Skeletal muscle tissue (tissue), 3 donors: ENCODE measurements at regions not wholly inside any gene's neighbourhood (a gene's known extent, or its start where the extent isn't known, plus 50 kb on each side); places are given as distances from the start of the nearest gene placed in this dataset.
A peak's percentile ranks its signal among the peaks of the same experiment; 100 is the strongest.

ENCODE experiments used
- H3K27ac ChIP-seq: one replicate; pipeline ENCODE4 v1.7.0; 2013; ENCODE audit warnings: mild to moderate bottlenecking, low read depth, low read length, inconsistent platforms
- H3K27me3 ChIP-seq, 3 donors: one replicate each; pipeline ENCODE4 v1.7.0; 2013; ENCODE audit warnings: low read length in 3 of 3; ENCODE audit not compliant: control insufficient read depth in 3 of 3, insufficient read depth in 3 of 3
- H3K36me3 ChIP-seq, 3 donors: one replicate each; pipeline ENCODE4 v1.7.0; 2013; ENCODE audit warnings: low read length in 3 of 3; ENCODE audit not compliant: control insufficient read depth in 3 of 3, insufficient read depth in 3 of 3
- H3K4me1 ChIP-seq, 3 donors: one replicate each; pipeline ENCODE4 v1.7.0; 2013; ENCODE audit warnings: low read length in 3 of 3, mild to moderate bottlenecking in 3 of 3; ENCODE audit not compliant: control insufficient read depth in 3 of 3, insufficient read depth in 3 of 3
- H3K4me3 ChIP-seq, 3 donors: one replicate each; pipeline ENCODE4 v1.7.0; 2013; ENCODE audit warnings: low read length in 3 of 3
- H3K9ac ChIP-seq, 3 donors: one replicate each; pipeline ENCODE4 v1.7.0; 2013; ENCODE audit warnings: low read length in 3 of 3, mild to moderate bottlenecking in 3 of 3, moderate library complexity in 2 of 3, low read depth in 1 of 3
- H3K9me3 ChIP-seq, 3 donors: one replicate each; pipeline ENCODE4 v1.7.0; 2013; ENCODE audit warnings: low read length in 3 of 3; ENCODE audit not compliant: control insufficient read depth in 3 of 3
- donor health status: Osteomylitis.

- no peaks in the 10 kb centered on the region for H3K9me3 ChIP-seq
- no peak overlapping the region for H3K9ac ChIP-seq
- no peaks in the 10 kb centered on the region for H3K27me3 ChIP-seq
- peaks cover 0 to 15% (median 6%) of the 10 kb centered on the region in 3 donors for H3K4me1 ChIP-seq
- no peak overlapping the region for H3K4me3 ChIP-seq
- no peaks in the 10 kb centered on the region for H3K36me3 ChIP-seq
- H3K27ac ChIP-seq, result peak overlapping the region; percentile 39
Measured at GRCh38 chr5:40405230-40405629, 274.5 kb upstream of the PTGER4 start.

GRCh38 chr5:40404613-40405012 lies 275.1 kb upstream of the PTGER4 start:
- H3K4me3 ChIP-seq, result no peak overlapping the region
- no peak overlapping the region for H3K27ac ChIP-seq
- H3K27me3 ChIP-seq, result no peaks in the 10 kb centered on the region

GRCh38 chr5:40402007-40402364 lies 277.7 kb upstream of the PTGER4 start:
- Histone ChIP-seq H3K4me3 (no peak overlapping the region), H3K36me3 (no peaks in the 10 kb centered on the region), H3K27ac (no peak overlapping the region), H3K4me1 (peaks cover 0 to 6% (median 5%) of the 10 kb centered on the region in 3 donors), H3K27me3 (no peaks in the 10 kb centered on the region), H3K9ac (no peak overlapping the region), H3K9me3 (no peaks in the 10 kb centered on the region)

More at GRCh38 chr5:40404613-40405012, 275.1 kb upstream of the PTGER4 start:
- H3K4me1 ChIP-seq, result peaks cover 0 to 11% (median 5%) of the 10 kb centered on the region in 3 donors
- no peaks in the 10 kb centered on the region for H3K9me3 ChIP-seq
- no peaks in the 10 kb centered on the region for H3K36me3 ChIP-seq
- H3K9ac ChIP-seq, result no peak overlapping the region

- no peaks in the 10 kb centered on the region for H3K27me3 ChIP-seq
- peaks cover 0 to 5% (median 0%) of the 10 kb centered on the region in 3 donors for H3K4me1 ChIP-seq
- no peaks in the 10 kb centered on the region for H3K9me3 ChIP-seq
- no peak overlapping the region for H3K4me3 ChIP-seq
- H3K36me3 ChIP-seq, result no peaks in the 10 kb centered on the region
- no peak overlapping the region for H3K27ac ChIP-seq
- no peak overlapping the region for H3K9ac ChIP-seq
Measured at GRCh38 chr5:40401284-40402006, 278.3 kb upstream of the PTGER4 start.

- no peak overlapping the region for H3K27ac ChIP-seq
- no peak overlapping the region for H3K4me3 ChIP-seq
- no peaks in the 10 kb centered on the region for H3K27me3 ChIP-seq
- no peaks in the 10 kb centered on the region for H3K36me3 ChIP-seq
- H3K9me3 ChIP-seq, result no peaks in the 10 kb centered on the region
- peaks cover 0 to 5% (median 0%) of the 10 kb centered on the region in 3 donors for H3K4me1 ChIP-seq
- H3K9ac ChIP-seq, result no peak overlapping the region
Measured at GRCh38 chr5:40400245-40400644, 279.5 kb upstream of the PTGER4 start.

- Histone ChIP-seq H3K9me3 (no peaks in the 10 kb centered on the region), H3K9ac (no peak overlapping the region), H3K27ac (no peak overlapping the region), H3K36me3 (no peaks in the 10 kb centered on the region), H3K27me3 (no peaks in the 10 kb centered on the region), H3K4me1 (peaks cover 0 to under 1% (median 0%) of the 10 kb centered on the region in 3 donors), H3K4me3 (no peak overlapping the region)
Measured at GRCh38 chr5:40399349-40399748, 280.4 kb upstream of the PTGER4 start.

- Histone ChIP-seq H3K9me3 (no peaks in the 10 kb centered on the region), H3K27ac (no peak overlapping the region), H3K27me3 (no peaks in the 10 kb centered on the region), H3K4me1 (no peaks in the 10 kb centered on the region), H3K4me3 (no peak overlapping the region), H3K9ac (no peak overlapping the region), H3K36me3 (no peaks in the 10 kb centered on the region)
Measured at GRCh38 chr5:40397976-40398375, 281.7 kb upstream of the PTGER4 start.

- no peaks in the 10 kb centered on the region for H3K9me3 ChIP-seq
- no peak overlapping the region for H3K27ac ChIP-seq
- H3K4me3 ChIP-seq, result no peak overlapping the region
- no peaks in the 10 kb centered on the region for H3K27me3 ChIP-seq
- peaks cover 0 to 6% (median 0%) of the 10 kb centered on the region in 3 donors for H3K4me1 ChIP-seq
- H3K9ac ChIP-seq, result no peak overlapping the region
- H3K36me3 ChIP-seq, result no peaks in the 10 kb centered on the region
Measured at GRCh38 chr5:40397091-40397490, 282.6 kb upstream of the PTGER4 start.

- Histone ChIP-seq H3K36me3 (no peaks in the 10 kb centered on the region), H3K27me3 (no peaks in the 10 kb centered on the region), H3K27ac (no peak overlapping the region), H3K4me1 (peaks cover 0 to 6% (median 0%) of the 10 kb centered on the region in 3 donors), H3K4me3 (no peak overlapping the region), H3K9ac (no peak overlapping the region), H3K9me3 (no peaks in the 10 kb centered on the region)
Measured at GRCh38 chr5:40396317-40396716, 283.4 kb upstream of the PTGER4 start.

- no peak overlapping the region for H3K27ac ChIP-seq
- H3K4me1 ChIP-seq, result peaks cover 0 to 6% (median 0%) of the 10 kb centered on the region in 3 donors
- H3K36me3 ChIP-seq, result no peaks in the 10 kb centered on the region
- H3K27me3 ChIP-seq, result no peaks in the 10 kb centered on the region
- H3K9me3 ChIP-seq, result no peaks in the 10 kb centered on the region
- no peak overlapping the region for H3K9ac ChIP-seq
- no peak overlapping the region for H3K4me3 ChIP-seq
Measured at GRCh38 chr5:40395251-40395650, 284.5 kb upstream of the PTGER4 start.
